ENCODE measurements at regions not wholly inside any gene's neighbourhood (a gene's known extent, or its start where the extent isn't known, plus 50 kb on each side); places are given as distances from the start of the nearest gene placed in this dataset.

- DNase-seq: no peak
Measured at GRCh38 chr18:78696698-78697435, 282.8 kb upstream of the SALL3 start.

DNA sequence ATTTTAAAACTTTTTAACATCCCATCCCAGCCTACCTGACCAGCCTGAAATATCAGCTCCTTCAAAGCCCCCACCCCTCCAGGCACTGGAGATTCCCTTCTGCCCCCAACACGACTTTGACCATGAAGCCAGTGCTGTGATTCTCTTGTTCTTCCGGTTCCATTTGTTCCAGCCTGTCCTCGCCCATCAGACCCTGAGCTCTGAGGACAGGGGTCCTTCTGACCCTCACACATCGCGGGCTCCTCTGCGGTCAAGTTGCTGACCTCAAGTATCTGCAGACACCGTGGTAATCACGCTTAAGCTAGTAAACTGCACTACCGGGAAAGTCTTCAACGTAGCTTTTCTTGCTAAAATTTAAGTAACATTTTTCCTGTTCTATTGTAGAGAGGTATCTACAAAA lies 282.2 kb upstream of the SALL3 start:
- DNase-seq: no peak

- no peak for DNase-seq
Measured at GRCh38 chr18:78698914-78699313, 280.7 kb upstream of the SALL3 start.

- DNase-seq: no peak
Measured at GRCh38 chr18:78699499-78699898, 280.1 kb upstream of the SALL3 start.

- DNase-seq: no peak
Measured at GRCh38 chr18:78701771-78702396, 277.7 kb upstream of the SALL3 start.

DNA sequence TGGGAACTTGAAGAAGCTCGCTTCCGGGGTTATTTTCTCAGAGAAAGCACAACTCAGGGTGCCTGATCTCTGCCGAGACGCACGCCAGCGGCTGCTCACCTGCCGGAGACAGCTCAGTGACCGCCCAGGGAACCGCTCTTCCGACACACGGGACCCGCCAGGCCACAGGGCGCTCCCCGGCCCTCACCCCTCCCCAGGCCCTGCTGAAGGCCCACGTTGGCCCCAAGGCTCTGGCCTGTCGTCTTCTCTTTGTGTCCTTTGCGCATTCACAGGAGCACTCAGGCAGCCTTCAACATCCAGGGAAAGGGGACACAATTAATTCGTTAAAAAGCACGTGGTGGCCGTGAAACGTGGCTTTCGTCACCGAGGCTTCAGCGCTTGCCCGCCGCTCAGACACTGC lies 276.3 kb upstream of the SALL3 start:
- DNase-seq: no peak

DNA sequence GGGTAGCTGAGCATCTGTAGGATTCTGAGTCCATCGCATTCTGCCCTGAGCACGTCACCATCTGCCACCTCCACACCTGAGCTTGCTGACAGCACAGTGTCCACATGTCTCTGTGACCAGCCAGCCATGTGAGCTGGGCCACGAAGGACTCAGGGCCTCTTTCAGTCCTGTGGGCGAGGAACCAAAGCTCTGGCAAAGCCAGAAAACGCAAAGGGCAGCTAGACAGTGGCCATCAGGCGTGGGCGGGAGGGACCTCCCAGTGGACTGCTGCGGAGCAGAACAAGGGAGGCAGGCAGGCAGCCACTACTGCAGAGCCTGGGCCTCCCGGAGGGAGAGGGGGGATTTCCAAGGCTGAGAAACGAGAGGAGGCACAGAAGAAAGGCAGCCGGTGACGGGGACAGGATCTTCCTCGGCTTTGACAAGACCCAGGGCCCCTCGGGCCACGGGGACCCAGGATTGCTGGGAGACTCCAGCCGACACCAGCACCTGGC lies 274.6 kb upstream of the SALL3 start:
- DNase-seq: no peak

GRCh38 chr18:78709261-78709809 lies 270.3 kb upstream of the SALL3 start:
- DNase-seq: no peak

DNA sequence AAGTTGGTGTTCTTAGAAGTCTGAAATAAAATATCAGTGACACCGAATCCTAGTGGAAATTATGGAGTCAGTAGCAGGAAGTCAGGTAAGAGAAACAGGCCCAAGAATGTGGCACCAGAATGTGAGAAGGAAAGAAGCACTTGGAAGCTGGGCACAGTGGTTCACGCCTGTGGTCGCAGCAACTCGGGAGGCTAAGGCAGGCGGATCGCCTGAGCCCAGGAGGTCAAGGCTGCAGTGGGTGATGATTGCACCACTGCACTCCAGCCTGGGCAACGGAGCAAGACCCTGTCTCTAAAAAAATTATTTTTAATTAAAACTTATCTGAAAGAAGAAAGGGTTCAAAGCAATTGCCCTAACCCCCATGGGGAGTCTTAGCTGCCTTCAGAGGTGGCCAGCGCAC lies 268.3 kb upstream of the SALL3 start:
- no peak for DNase-seq

DNA sequence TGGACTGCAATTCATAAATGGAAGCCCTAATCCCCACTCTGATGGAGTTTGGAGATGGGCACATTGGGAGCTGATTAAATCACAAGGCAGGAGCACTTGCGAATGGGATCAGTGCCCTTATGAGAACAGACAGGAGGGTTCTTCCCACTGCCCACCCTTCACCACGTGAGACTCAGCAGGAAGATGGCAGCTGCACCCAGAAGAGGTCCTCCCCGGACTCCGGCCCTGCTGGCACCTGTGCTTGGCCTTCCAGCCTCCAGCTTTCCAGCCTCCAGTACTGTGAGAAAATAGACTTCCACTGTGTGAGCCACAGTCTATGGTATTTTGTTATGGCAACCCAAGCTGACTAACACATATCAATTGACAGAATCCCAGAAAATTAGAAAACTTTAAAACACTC lies 267.6 kb upstream of the SALL3 start:
- DNase-seq: no peak

DNA sequence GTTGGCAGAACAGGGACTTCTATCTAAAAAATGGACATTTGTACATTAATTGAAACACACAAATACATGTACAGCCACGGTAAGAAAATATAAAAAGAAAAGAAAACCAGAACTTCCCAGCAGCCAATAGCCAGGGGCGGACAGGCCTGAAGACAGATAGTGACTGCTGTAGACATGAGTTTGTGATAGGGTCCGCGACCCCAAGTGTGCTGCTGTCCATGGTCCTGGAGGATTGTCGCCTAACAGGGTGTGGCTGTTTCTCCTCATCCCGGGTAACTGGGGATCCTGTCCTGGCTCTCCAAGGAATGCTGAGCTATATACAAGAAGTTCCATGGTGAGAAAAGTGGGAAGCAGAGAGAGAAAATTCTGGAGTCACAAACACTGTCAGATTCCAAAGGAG lies 266.5 kb upstream of the SALL3 start:
- DNase-seq: no peak

DNA sequence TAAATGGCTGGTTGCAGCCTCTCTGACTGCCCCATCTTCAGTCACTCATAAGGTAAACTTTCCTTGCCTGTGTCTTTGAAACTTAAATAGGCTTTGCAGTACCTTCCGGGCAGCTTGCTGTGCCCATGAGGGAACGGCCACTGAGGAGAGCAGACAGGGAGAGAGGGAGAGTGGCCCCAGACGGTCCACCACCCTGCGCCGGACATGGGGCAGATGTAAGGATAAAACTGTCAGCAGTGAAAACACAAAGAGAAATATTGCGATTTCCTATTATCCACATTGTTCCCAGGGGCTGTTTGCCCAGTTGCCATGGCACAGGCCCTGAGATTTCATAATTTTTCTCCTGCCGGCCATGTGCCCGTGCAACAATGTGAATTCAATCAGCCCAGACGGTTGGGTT lies 265.9 kb upstream of the SALL3 start:
- DNase-seq: no peak

DNA sequence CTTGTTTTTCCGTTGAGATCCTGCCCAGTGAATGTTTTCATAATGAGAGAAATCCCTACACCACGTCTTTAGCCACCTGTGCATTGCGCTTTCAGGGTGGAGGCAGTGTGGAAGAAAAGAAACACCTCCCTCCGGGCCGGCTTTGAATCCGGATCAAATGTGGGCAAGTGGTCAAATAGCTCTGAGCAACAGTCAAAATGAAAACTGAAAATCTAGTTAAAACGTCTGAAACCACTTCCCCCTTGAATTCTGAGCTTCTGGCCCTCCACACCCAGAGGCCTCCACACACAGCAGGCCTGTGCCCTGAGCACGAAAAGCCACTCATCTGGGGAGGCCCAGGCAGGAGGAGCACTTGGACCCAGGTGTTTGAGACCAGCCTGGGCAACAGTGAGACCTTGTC lies 263.6 kb upstream of the SALL3 start:
- no peak for DNase-seq

DNA sequence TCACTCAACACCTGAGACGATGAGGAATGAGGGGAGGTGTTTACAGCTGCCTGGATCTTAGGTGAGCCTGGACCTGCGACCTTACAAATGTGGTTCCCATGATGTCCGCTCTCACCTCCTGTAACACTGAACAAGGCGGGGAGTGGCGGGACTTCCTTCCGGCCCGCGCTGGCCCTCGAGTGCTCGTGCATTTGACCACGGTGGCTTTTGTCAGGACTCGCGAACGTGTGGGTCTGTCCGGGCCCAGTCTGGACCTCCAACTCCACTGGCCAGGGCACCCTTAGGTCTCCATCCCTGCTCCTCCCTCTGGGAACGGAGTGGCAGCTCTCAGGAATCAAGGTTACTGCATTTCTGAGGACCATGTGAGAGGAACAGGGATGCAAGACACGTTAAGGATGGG lies 263.0 kb upstream of the SALL3 start:
- no peak for DNase-seq

DNA sequence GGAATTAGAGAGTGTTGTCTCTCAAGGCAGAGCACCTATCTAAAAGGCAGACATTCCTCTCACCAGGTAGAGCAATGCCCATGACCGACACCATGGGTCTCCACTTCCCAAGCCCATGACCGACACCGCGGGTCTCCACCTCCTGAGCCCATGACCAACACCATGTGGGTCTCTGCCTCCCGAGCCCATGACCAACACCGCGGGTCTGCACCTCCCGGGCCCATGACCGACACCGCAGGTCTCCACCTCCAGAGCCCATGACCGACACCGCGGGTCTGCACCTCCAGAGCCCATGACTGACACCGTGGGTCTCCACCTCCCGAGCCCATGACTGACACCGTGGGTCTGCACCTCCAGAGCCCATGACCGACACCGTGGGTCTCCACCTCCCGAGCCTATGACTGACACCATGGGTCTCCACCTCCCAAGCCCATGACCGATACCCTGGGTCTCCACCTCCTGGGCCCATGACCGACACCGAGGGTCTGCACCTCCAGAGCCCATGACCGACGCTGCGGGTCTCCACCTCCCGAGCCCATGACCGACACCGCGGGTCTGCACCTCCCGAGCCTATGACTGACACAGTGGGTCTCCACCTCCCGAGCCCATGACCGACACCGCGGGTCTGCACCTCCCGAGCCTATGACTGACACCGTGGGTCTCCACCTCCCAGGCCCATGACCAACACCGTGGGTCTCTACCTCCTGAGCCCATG lies 262.4 kb upstream of the SALL3 start:
- DNase-seq: no peak

- DNase-seq: no peak
Measured at GRCh38 chr18:78717766-78718150, 261.9 kb upstream of the SALL3 start.

- DNase-seq: no peak
Measured at GRCh38 chr18:78719821-78720220, 259.8 kb upstream of the SALL3 start.

- no peak for DNase-seq
Measured at GRCh38 chr18:78720456-78721237, 259.0 kb upstream of the SALL3 start.

DNA sequence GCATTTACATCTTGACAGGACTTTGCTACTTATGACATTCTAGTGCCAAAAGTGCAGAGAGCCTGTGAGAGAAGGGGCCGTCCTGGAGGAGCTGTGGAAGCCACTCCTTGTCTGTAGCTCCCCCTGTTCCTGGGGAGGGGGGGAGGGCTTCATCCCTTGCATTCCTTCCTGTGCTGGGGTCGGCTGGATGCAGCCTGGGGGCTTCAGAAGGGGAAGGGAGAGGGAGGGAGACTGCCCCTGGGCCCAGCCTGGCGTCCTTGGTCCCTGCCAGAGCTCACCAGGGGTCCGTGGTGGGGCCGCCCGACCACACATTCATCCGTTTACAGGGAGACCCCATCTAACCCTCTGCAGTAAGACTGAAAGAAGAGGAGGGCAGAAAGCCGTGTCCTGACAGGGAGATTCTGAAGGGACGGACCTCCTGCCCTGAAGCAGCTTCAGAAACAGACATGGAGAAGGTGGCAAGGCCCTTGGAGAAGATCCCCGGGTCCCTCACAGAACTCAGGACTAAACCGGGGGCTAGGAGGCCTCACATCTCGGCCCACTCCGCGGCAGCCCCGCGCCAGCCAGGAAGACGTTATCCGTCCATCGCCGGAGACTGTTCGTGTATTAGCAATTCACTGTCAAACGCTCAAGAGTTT lies 258.3 kb upstream of the SALL3 start:
- no peak for DNase-seq

DNA sequence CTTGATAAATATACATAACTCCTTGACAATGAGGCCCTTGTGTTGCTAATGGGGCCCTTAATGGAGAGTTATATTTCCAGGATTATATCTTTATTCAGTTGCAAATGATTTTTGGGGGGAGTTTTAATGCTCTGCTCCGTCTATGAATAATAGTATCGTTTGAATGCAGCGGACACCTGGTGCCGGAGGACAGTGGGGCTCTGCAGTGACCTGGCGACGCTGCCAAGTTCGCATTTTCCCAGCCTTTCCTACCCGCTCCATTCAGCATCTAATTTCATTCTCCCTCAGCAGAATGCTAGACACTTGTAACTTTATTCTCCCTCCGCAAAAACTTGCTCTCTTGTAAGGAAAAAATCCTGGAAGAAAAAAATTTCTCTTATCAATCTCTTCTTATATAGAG lies 257.6 kb upstream of the SALL3 start:
- DNase-seq: no peak

GRCh38 chr18:78722386-78722785 lies 257.2 kb upstream of the SALL3 start:
- DNase-seq: no peak

DNA sequence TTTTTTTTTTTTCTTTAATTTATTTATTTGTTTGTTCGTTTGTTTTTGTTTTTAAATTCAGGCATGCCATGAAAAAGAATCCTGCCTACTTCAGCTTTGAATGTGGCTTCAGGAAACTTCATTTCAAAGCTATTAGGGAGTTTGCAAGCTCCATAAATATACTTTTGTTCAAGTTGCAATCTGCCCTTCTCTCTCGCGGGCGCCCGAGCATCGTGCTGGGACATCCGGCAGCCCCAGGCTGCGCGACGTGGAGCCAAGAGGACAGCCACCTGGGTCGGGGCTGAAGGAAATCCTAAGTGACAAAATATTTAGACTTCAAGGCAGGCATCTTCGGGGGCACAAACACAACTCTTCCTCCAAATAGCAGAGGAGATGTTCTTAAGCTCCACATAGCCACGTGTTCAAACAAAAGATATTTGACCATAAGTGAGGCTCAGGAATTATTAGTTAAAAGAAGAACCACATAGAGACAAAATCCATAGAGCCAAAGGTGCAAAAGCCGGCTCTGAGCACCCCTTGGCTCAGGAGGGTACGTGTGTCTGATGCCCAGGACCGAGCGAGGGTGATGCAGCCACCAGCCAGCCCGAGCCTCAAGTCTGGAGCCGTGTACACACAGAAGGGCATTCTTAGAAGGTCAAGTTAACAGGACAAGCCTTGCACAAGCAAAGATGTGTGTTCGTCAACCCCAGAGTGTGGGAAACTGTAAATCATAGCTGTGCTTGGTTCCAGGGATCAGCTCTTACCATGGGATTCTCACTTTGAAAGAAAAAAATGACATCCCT lies 256.5 kb upstream of the SALL3 start:
- no peak for DNase-seq
